Muscle of arm (tissue), 1 donor: ENCODE measurements at regions not wholly inside any gene's neighbourhood (a gene's known extent, or its start where the extent isn't known, plus 50 kb on each side); places are given as distances from the start of the nearest gene placed in this dataset.

ENCODE experiments used
- DNase-seq: peaks from one replicate; pipeline ENCODE4 v3.0.0-alpha.2; 2013

DNA sequence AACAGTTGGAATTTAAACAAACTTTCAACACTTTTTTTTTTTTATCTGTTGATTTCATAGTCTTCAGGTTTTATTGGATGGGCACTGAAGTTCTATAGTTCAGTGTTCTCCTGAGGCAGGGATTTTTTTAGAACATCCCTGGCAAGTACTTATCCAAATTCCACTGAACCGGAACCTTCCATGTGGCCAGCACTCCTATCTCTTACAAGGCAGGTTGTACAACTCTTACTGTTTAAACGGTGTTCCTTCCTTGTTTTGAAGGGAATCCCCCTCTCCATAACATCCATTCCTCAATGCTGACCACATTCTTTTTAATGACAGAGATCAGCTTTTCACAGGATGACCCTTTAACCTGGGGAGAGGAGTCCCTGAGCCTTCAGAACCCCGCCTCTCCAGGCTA is 238.9 kb upstream of the CTBP2 start:
- no peak for DNase-seq

DNA sequence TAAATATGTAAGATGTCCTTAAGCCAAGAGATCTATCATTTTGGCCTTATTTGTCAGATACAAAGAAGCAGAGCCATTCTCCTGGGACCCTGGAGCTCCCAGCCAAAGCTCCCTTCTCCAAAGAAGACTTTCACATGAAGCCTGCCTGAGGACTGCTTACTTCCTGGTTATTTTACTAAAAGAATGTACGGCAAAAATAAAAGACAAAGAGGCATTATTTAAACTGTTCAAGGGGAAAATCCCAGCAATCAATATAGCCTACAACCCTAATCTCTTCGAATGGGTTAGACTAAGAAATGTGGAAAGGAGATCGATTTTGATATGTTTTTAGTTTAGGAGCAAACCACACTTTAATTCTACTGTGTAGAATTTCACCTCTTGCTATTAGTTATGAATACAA is 237.9 kb upstream of the CTBP2 start:
- no peak for DNase-seq

DNA sequence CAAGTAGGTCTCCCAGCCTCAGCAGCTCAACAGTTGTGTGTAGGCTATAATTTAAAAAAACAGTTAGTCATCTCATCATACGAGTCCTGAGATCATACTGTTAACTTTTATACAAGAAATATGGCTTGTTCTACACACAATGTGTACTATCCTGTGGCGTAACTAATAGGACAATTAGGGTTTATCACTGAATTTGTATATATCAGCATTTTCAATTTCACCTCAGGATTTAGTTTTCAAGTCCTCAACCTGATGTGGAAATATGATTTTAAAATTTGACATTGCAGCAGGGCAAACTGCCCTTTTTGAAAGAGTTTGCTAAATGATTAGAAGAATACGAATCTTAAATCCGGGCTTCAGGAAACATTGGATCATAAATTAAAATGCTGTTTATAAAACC is 237.2 kb upstream of the CTBP2 start:
- DNase-seq = no peak

DNA sequence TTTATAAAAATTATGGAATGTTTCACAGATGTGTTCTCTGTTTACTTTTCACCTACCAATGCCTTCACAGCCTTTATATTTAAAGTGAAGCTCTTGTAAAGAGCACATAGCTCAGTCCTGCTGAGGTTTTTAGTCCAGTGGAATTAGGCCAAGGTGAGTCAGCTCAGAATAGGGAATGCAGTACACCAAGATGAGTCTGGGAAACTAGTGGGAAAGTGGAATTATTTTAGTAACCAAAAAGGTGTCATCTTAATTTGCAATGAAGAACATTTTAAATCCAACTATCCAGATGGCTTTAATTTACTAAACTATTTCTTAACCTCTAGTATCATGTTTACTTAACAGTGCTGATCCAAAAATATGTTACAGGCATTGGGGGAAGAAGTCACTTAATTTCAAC is 236.3 kb upstream of the CTBP2 start:
- DNase-seq = no peak

DNA sequence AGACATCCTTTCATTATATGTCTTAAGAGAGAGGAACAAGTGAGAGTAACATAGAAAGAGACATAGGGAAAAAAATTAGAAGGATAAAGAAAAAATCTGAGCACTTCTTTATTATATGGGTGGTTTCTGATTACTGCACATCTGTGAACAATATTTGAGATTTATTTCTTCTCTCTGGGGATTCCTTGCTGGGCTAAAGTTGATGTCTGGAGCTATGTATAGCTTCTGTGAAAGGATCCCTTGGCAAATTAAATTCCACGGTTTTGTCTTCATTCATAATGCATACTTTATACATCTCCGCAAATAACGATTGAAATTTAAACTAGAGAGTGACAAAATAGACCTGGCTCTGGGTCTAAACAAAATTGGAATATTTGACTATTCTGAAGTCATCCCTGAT is 232.2 kb upstream of the CTBP2 start:
- DNase-seq = peak; percentile 8

DNA sequence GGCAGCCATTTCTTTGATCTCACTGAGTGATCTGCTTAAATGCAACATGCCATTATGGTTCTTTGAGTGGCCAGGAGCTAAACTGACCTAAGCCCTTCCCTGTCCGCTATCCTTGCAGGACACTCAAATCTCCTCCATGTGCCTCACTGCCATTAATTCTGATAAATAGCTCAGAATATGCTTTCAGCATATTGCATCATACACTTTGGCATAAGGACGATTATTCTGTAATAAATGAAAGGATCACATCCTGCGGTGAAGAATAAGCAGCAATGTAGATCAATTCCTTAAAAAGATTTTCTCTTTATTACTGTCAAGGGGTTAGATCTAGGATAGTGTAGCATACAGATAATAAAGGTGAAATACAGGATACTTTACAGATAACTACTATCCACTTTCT is 231.8 kb upstream of the CTBP2 start:
- no peak for DNase-seq

DNA sequence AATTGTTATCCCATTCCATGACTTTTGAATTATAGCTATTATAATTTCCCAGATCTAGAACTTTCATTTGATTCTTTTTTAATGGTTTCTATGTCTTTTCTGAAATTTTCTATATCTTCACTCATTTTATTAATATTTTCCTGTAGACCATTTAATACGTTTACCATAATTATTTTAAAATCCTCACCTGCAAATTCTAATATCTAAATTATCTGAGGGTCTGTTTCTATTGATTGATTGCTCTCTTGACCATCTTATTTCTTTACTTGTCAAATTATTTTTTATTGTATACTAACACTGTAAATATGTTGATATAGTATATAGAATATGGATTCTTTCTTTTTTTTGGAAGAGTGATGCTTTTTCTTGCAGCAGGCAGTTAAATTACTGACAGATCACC is 229.3 kb upstream of the CTBP2 start:
- no peak for DNase-seq

DNA sequence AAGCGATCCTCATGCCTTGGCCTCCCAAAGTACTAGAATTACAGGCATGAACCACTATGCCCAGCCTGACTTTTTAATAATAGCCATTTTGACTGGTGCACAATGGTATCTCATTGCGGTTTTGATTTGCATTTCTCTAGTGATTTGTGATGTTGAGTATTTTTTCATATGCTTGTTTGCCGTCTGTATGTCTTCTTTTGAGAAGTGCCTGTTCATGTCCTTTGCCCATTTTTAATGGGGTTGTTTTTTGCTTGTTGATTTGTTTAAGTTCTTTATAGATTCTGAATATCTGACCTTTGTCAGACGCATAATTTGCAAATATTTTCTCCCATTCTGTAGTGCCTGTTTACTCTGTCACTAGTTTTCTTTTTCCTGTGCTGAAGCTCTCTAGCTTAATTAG is 219.2 kb upstream of the CTBP2 start:
- DNase-seq = no peak

DNA sequence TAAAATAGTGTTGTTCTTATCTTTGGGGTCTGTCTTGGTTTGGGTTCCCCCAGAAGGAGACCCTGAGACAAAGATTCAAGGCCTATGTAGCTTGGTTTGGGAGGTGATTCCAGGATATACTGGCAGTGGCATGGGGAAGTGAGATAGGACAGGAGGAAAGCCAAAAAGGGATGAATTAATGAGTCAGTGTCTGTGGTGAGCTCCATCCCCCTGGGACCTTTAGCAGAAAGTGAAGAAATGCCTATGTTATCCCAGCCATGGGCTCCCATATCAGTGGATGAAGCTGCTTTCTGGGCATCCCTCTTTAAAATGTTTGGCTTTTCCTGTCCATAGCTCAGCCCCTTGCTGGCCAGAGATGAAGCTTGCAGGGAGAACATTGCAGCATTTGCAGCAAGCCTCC is 217.0 kb upstream of the CTBP2 start:
- DNase-seq = no peak

DNA sequence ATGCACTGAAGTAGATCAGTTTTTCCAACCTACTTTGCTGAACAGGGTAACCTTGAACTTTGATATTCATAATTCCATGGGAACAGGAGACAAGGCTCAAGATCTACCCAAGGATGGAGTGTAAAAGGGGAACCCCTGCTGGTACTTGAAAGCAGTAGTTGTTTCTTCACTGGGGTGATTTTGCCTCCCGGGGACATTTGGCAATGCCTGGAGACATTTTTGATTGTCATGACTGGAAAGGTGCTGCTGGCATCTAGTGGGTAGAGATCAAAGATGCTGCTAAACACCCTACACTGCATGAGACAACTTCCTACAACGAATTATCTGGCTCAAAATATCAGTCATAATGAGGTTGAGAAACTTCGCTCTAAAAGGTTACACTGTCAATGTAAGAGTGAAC is 214.8 kb upstream of the CTBP2 start:
- DNase-seq = no peak

DNA sequence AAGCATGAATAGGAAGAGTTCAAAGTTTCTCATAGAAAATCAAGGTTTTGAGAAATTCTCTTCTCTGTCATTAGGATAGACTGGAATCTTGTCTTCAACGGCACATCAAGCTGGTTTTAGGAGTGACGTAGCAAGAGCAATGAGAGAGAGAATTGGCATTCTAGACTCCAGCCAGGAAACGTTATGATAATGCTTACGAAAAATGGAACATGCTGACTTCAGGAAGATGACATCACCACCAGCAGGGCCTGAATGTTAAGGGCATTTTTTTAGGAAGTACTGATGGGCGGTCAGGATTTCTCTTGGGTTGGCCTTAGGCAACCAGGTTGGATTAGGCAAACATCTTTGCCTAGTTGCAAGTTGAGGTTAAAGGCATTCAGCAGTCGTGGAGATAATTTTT is 213.2 kb upstream of the CTBP2 start:
- no peak for DNase-seq

DNA sequence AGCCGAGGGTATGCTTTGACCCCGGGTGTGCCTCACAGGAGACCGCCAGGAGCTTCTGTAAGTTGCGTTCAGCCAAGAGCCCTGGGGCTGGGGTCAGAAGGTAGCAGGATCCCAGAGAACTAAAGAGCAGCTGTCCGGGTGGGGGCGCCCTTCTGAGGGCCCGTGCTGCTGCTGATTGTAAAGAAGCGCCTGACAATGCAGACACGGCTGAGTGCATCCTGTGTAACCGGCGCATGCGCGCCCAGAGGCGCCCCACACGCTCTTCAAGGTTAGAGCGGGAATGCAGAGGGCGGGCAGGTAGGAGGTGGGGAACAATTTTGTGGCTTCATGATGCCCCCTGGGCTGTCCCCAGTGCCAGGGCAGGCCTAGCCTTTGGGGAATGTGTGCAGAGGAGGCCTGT is 210.2 kb upstream of the CTBP2 start:
- no peak for DNase-seq

DNA sequence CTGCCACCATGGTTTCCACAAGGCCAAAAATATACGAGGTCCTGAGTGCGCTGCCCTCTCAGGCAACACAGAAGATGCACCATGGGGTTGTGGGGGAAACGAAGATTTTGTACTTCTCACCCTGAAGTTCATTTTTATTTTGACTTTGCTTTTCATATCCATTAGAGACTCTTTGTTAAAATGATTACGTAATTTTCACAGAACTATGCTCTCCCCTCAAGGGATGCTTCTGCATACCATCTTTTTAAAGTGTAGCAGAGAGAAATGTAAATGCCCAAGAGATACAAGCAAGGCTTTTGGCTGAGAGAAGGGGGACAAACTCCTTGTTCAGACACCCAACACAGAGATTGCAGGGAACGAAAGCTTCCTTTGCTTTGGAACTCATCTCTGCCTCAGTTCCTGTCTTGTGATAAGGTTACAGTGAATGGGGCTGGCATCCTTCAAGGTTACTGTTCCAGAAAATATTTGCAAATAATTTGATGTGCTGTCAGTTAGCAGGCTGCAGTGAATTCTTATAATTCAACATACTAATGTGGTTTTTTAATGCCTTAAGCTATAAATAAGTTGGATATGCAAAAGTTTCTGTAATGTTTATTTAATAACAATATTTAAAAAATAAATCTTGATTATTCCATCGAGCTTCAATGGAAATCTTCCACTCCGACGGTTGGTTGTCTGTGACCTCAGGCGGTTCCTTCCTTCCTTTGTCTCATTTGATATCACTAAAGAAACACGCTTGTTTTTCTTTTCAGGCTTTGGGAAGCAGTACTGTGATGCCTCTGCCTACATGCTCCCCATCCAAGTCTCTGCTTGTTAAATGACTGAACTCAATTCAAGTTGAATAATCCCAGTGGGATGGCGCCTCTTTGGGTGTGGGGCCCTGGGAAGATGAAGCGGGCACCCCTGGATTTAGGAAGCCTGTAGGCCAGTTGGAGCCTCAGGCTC is 209.3 kb upstream of the CTBP2 start:
- DNase-seq = no peak

DNA sequence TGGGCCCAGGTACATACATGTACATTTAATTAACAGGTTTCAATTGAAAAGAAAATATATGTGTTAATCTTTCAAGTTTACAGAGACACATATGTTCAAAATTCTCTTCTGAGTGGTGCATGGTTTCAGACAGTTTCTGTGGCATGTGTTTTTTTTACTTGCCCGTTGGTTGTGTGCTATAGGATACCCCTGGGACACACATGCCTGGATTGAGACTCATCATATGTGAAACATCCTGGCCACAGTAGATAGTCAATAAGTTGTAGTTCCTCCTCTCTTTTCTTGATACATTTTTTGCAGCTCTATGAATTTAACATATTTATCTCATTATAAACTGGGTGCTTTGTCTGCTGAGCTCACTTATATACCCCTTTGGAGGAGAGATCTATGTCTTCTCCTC is 207.8 kb upstream of the CTBP2 start:
- no peak for DNase-seq

DNA sequence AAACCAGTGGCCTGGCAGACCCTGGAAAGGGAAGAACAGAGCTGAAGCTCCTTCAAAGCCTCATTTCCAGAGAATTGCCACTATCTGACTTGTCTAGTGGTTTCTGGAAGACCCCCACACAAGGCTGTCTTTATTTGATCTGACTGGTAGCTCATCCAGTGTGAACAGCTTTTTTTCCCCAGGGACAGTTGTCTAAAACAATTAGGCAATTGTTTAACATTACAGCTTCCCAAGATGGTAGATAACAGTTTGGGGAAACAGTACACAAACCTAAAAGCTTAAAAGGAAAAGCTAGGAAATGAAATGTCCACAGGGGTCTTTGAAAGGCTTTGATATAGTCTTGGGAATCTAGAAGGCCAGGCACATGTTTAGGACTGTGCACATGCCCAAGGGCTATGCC is 203.4 kb upstream of the CTBP2 start:
- DNase-seq = no peak

DNA sequence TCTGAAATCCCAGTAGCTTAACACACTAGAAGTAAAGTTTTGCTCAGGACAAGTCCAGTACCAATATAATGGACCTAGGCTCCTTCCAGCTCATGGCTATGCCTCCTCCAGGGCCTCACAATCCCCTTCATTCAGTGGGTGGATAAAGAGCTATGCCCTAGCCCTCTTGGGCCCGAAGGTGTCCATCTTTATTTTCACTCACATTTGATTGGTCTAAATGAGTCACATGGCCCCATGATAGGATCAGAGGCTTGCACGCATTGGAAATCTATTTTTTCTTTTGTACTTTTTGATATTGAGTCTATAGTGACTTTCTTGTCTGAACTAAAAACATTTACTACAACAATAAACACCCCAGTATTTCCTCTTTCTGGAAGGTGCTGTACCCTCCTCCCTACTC is 202.6 kb upstream of the CTBP2 start:
- no peak for DNase-seq

DNA sequence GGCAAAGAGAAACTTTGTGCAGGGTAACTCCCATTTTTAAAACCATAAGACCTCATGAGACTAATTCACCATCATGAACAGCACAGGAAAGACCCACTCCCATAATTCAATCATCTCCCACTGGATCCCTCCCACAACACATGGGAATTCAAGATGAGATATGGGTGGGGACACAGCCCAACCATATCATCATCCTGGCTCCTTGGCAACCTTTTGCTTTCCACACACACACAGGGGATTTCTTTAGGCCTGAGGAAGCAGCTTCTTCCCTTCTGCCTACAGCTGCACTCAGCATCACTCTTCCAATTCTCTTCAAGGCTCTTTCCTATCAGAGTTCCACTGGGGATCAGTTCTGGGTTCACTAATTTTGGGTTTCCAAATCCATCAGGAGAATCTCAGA is 199.0 kb upstream of the CTBP2 start:
- no peak for DNase-seq

DNA sequence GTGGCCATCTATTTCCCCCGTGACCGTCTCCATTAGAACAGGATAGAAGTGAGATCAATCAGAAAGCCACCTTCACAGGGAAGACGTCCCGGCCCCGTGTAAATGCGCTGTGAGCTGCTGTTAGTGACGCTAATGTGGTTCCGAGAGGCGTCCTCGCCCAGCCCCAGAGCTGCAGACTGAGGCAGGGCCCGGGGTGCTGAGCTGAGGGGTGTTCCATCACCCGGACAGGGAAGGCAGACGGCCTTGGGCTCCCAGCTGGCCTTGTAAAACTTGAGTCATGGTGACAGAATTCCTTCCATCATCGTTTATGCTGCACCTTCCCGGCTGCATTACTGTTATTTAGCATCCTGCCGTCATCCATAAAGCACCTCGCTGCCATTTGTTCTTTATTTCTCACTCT is 195.3 kb upstream of the CTBP2 start:
- DNase-seq = no peak

DNA sequence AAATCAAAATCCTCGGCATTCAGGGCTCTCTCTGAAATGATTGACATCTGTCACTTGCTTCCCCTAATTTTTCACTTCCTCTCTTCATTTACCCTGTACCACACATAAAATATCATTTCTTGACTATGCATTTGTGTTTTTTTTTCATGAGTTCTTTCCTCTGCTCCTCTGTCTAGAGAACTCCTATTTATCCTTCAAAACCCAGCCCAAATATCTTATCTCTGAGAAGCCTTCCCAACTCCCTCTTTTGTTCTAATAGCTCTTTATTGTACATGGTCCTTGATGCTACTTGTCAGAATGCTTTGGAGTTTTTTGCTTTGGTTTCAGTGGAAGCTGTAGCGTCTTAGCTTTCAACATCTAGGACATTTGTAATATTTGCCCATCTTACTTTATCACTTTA is 190.2 kb upstream of the CTBP2 start:
- no peak for DNase-seq

DNA sequence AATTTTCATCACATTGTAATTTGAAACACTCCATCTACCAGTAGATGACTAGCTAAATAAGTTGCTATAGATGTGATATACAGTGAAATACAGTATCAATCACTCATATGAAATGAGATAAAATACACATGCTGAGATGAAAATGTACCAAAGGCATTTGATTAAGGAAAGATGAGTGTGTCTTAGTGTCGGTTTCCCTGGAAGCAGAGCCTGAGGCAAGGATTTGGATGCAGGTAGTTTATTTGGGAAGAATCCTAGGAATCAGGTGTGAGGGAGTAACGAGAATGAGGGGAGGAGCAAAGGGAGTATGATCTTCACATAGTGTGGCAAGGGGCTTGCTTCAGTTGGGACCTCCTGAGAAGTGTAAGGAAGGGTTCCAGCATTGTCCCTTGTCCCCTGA is 188.2 kb upstream of the CTBP2 start:
- DNase-seq = no peak

DNA sequence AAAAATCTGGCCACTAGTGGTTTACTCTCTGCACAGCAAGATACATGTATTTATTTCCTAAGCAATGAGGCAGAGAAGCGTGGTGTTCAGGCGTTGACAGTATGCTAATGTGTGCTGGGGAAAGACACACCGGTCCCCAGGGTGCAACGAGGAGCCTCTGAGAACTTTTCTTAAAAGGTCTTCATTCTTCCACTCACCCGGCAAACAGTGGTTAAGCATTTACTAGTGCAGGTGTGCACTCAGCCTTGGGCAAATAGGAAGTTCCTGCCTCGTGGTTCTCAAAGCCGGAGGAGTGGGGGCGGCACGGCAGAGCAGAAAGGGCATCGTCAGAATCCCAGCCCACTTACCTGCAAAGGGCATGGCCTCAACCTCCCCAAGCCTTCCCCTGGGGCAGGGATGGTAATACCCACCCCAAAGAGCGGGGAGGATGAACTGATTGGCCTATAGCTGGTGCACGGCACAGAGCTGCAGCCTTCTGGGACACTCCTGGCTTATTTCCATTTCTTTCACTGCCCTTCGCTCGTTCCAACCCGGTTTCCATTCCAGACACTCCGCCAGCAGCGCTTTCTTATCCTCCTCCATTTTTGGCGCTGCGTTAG is 184.3 kb upstream of the CTBP2 start:
- DNase-seq = no peak

DNA sequence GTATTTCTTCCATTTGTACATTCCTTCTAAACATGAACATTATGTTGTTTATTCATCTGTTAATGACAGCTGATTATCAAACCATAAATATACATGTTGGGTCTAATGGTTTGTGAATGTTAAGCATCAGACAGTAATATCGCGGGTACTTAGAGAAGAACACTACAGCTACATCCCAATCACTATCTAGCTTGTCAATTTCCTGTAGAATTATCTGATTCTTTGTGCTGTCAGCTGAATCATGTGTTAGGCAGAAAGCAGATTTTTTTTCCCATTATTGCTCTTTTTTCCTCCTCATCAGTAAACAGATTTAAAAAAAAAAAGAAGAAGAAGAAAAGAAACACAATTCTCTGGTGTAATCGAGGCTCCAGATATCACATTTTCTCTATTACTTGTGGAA is 183.6 kb upstream of the CTBP2 start:
- DNase-seq = no peak

DNA sequence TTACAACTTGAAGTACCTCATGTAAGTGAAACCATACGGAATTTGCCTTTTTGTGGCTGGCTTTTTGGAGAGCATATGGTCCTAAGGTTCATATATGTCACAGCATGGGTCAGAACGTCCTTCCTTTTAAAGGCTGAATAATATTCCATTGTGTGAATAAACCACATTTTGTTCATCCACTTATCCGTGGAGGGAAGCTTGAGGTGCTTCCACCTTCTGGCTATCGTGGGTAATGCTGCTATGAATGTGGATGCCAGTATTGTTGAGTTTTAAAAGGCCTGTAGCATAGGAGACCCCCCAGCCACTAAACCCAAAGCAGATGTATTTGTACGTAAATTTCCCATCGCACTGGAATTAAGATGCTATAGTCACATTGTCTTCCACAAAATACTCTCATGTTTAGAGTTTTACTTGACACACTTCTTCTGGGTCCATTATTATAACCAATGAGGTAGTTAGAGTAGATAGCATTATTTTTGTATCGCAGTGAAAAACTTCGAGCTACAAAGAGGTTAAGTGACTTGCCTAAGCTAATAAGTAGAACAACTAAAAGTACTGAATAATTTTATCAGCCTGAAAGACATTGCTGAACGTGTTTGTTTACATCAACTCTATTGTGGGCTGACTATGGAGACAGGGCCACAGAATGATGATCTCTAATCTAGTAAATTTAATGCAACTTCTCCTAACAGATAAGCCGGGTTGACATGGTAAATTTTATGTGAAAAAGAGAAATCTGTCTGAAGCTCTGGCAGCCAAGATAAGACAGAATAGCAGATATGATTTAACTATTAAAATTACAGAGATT is 183.0 kb upstream of the CTBP2 start:
- DNase-seq = peak; percentile 2
